ENCODE measurements at regions not wholly inside any gene's neighbourhood (a gene's known extent, or its start where the extent isn't known, plus 50 kb on each side); places are given as distances from the start of the nearest gene placed in this dataset.

DNA sequence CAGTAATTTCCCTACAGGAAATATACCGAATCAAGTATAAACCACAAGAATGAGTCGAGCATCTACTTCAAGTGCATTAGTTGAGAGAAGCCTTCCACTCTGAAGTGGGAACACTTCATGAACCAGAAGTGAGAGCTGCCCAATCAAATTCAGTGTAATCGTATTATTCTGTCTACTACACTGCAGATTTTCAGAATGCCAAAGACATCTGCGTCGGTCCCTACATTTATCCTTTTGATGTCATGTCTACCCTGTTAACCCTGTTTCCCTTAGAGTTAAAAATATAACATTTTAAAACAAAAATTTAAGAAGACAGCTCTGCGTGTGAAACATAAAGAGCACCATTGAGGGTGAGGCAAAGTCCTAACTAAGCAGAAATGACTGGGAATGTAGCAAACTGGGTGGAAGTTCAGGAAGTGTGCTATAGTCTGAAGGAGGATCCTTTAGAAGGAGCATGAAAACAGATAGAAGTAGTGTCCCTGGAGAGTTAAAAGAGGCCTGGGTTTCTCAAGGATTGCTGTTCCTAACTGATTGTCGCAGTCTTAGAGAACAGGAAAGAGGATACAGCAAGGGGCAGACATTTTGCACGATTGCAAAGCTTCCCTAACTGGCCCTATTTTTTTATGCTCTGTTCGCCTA is 291.2 kb downstream of the PTPRC start:
- Histone ChIP-seq H3K27me3 (ENCODE audit: control insufficient read depth, insufficient read depth, low read length) (no peaks in the 10 kb centered on the region), H3K27ac (ENCODE audit: low read length) (no peak overlapping the region), H3K4me3 (ENCODE audit: low read length) (no peak overlapping the region), H3K36me3 (ENCODE audit: control insufficient read depth, insufficient read depth, low read length) (no peaks in the 10 kb centered on the region), H3K4me1 (ENCODE audit: control insufficient read depth, insufficient read depth, low read length) (no peaks in the 10 kb centered on the region), H3K9me3 (ENCODE audit: control insufficient read depth, insufficient read depth, low read length) (no peaks in the 10 kb centered on the region)
- no peak for DNase-seq (ENCODE audit: low read depth, low spot score)
- no CpG with 5 or more reads among the region's 9 CpGs for WGBS (ENCODE audit: insufficient coverage, insufficient read length)

DNA sequence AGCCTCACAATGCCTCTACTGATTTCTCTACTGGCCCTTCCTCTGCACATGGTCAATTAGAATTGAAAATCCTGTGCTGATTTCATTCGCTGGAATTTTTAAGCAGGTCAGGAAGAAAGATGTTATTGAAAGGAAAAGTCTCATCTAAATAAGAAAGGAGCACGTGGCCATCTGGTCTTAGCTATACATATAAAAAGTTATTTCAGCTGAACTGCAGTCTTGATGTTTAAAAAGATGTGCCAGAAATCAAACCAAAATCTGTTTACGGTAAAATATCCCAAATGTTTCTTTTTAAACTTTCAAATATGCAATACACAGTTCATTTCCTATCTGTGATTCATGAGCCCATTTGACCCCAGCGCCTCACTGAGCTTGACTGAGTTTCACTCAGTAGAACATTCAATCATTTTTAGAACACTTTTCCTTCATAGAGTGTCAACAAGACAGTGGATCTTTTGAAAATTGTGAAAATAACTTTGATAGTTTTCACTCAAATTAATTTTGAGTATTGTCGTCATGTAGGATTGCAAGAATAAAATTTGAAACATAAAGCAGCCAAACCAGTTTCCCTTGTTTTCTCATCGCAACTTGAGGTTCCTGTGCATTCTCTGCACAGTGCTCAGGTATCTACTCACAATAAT is 293.6 kb downstream of the PTPRC start:
- Histone ChIP-seq H3K36me3 (ENCODE audit: control insufficient read depth, insufficient read depth, low read length) (no peaks in the 10 kb centered on the region), H3K4me3 (ENCODE audit: low read length) (no peak overlapping the region), H3K4me1 (ENCODE audit: control insufficient read depth, insufficient read depth, low read length) (no peaks in the 10 kb centered on the region), H3K27me3 (ENCODE audit: control insufficient read depth, insufficient read depth, low read length) (no peaks in the 10 kb centered on the region), H3K9me3 (ENCODE audit: control insufficient read depth, insufficient read depth, low read length) (no peaks in the 10 kb centered on the region), H3K27ac (ENCODE audit: low read length) (no peak overlapping the region)
- WGBS (ENCODE audit: insufficient coverage, insufficient read length) = no CpG with 5 or more reads among the region's 6 CpGs
- DNase-seq (ENCODE audit: low read depth, low spot score) = no peak

DNA sequence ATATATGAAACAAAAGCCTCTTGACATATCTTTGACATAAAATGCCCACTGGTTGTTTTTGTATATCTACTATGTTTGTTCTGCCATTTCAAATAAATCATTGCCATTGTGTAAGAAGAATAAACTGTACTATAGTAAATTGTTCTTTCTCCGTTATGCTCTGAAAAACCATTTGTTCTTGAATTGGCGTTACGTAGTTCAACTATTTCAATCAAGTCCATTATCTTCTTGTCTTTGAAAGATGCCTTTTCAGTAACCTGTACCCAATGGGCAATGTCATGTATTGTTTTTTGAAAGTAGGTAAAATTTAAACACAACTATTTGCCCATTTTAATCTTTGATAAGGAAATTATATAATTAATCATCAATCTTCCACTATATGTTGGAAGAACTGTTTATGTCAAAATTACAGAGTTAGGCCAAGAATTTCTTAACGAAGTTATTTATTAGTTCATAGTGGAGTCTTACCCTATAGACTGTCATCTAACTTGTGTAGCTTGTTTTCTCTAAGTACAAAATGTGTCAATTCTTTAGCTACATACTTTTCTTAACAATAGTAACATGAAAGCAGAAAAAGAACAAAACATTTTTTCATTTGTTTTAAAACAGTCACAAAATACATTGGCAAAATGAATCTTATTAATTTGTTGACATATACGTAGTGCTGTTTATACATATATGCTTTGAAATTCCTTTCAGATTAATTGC is 294.8 kb downstream of the PTPRC start:
- no peaks in the 10 kb centered on the region for H3K9me3 ChIP-seq (ENCODE audit: control insufficient read depth, insufficient read depth, low read length)
- H3K4me3 ChIP-seq (ENCODE audit: low read length) = no peak overlapping the region
- no CpG with 5 or more reads among the region's 5 CpGs for WGBS (ENCODE audit: insufficient coverage, insufficient read length)
- no peaks in the 10 kb centered on the region for H3K36me3 ChIP-seq (ENCODE audit: control insufficient read depth, insufficient read depth, low read length)
- H3K27me3 ChIP-seq (ENCODE audit: control insufficient read depth, insufficient read depth, low read length) = no peaks in the 10 kb centered on the region
- no peak overlapping the region for H3K27ac ChIP-seq (ENCODE audit: low read length)
- DNase-seq (ENCODE audit: low read depth, low spot score) = no peak
- no peaks in the 10 kb centered on the region for H3K4me1 ChIP-seq (ENCODE audit: control insufficient read depth, insufficient read depth, low read length)

DNA sequence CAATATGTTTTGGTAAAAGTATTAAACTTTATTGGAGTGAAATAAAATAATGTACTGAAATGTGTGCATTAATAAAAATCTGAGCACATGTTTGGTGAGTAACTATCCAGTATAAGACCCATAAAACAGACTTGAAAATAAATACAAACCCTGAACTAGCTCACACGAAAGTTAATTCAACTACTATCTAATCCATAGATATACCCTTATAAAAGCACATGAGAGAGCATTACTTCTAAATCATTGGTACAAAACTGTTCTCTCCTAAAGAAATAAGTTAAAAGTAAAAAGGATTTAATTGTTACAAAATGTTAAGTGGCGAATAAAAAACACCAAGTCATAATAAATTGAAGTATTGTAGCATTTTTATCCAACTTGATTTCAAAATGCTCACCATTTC is 295.6 kb downstream of the PTPRC start:
- DNase-seq (ENCODE audit: low read depth, low spot score) = no peak
- H3K4me3 ChIP-seq (ENCODE audit: low read length) = no peak overlapping the region
- no peak overlapping the region for H3K27ac ChIP-seq (ENCODE audit: low read length)
- no peaks in the 10 kb centered on the region for H3K27me3 ChIP-seq (ENCODE audit: control insufficient read depth, insufficient read depth, low read length)
- no peaks in the 10 kb centered on the region for H3K36me3 ChIP-seq (ENCODE audit: control insufficient read depth, insufficient read depth, low read length)
- WGBS (ENCODE audit: insufficient coverage, insufficient read length) = no CpG with 5 or more reads among the region's 2 CpGs
- H3K9me3 ChIP-seq (ENCODE audit: control insufficient read depth, insufficient read depth, low read length) = no peaks in the 10 kb centered on the region
- H3K4me1 ChIP-seq (ENCODE audit: control insufficient read depth, insufficient read depth, low read length) = no peaks in the 10 kb centered on the region

DNA sequence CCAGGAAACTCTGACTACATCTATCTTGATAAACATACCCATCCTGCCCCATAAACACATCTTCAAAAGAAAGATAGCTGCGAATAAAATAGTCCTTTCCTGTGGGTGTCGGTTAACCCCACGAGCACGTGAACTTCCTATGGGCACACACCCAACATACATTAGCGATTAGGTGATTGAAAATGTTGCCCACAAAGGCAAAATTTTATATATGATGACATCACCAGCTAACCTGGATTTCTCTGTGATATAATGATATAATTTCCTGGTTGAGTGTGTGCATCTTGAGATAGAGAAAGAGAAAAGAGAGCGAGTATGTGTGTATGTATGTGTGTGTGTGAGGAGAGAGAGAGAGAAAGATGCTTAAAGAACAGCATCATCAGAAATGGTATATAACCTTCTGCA is 296.1 kb downstream of the PTPRC start:
- Histone ChIP-seq H3K27ac (ENCODE audit: low read length) (no peak overlapping the region), H3K4me3 (ENCODE audit: low read length) (no peak overlapping the region), H3K9me3 (ENCODE audit: control insufficient read depth, insufficient read depth, low read length) (no peaks in the 10 kb centered on the region), H3K27me3 (ENCODE audit: control insufficient read depth, insufficient read depth, low read length) (no peaks in the 10 kb centered on the region), H3K4me1 (ENCODE audit: control insufficient read depth, insufficient read depth, low read length) (no peaks in the 10 kb centered on the region), H3K36me3 (ENCODE audit: control insufficient read depth, insufficient read depth, low read length) (no peaks in the 10 kb centered on the region)
- 100% methylated on average over 1 of the region's 6 CpGs for WGBS (ENCODE audit: insufficient coverage, insufficient read length)
- DNase-seq (ENCODE audit: low read depth, low spot score) = no peak

DNA sequence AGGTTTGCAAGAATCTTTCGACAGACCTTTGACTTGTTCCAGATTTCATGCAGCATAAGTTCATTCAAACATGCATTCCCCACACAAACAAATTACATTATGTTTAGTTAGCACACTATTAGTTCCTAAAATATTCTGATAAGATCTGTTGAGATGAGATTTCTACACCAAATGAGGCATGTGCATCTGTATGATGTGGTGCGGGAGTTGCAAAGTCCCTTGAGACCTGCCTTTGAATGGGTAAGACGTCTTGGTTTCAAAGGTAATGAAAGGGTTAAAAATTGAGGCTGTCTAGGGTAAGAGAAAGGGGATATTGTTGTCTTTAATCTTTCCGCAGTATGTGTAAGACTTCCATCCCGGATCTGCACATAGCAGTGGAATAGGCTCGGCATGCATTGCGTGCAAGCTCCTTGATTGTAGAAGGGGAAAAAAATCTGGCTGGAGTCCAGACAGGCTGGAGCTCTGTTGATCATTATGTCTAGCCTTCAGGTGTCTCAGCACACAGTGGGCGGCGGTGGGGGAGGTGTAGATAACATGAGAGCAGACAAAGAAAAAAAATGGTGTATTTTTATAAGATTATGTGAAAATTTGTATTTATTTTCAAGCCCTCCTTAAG is 296.6 kb downstream of the PTPRC start:
- H3K4me1 ChIP-seq (ENCODE audit: control insufficient read depth, insufficient read depth, low read length) = no peaks in the 10 kb centered on the region
- WGBS (ENCODE audit: insufficient coverage, insufficient read length) = no CpG with 5 or more reads among the region's 9 CpGs
- no peak overlapping the region for H3K27ac ChIP-seq (ENCODE audit: low read length)
- DNase-seq (ENCODE audit: low read depth, low spot score) = no peak
- no peak overlapping the region for H3K4me3 ChIP-seq (ENCODE audit: low read length)
- H3K36me3 ChIP-seq (ENCODE audit: control insufficient read depth, insufficient read depth, low read length) = no peaks in the 10 kb centered on the region
- no peaks in the 10 kb centered on the region for H3K9me3 ChIP-seq (ENCODE audit: control insufficient read depth, insufficient read depth, low read length)
- H3K27me3 ChIP-seq (ENCODE audit: control insufficient read depth, insufficient read depth, low read length) = no peaks in the 10 kb centered on the region

DNA sequence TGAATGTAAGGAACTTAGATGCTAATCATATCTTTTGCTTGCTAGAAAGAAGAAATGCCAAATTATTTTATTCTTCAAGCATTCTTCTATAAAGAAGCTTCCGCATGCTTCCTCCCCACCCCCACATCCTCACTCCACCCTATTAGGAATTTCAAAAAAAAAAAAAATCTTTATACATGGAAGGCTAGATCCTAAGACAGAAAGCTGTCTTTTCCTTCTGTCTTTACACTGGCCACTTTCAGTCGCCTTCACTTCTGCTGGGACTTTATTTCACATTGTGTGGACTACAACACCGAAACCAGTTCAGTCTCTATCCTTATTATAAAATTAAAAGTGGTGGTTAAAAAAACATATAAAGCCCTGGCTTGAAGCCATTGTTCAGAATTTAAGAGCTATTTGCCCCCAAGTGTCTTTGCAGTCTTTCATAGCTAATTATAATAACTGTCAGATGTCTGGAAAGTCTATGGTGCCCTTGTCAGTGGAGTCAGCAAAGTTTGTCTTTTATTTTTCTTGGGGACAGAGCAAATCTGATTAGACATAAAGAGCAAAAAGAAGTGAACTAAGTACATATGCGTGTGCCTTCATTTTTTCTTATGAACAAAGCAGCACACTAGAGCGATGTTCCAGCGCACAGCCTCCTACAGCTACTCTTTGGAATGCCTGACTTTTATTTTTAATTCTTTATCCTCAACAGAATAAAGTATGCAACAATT is 297.7 kb downstream of the PTPRC start:
- Histone ChIP-seq H3K27me3 (ENCODE audit: control insufficient read depth, insufficient read depth, low read length) (no peaks in the 10 kb centered on the region), H3K9me3 (ENCODE audit: control insufficient read depth, insufficient read depth, low read length) (no peaks in the 10 kb centered on the region), H3K36me3 (ENCODE audit: control insufficient read depth, insufficient read depth, low read length) (no peaks in the 10 kb centered on the region), H3K4me1 (ENCODE audit: control insufficient read depth, insufficient read depth, low read length) (no peaks in the 10 kb centered on the region), H3K27ac (ENCODE audit: low read length) (no peak overlapping the region), H3K4me3 (ENCODE audit: low read length) (no peak overlapping the region)
- no CpG with 5 or more reads among the region's 6 CpGs for WGBS (ENCODE audit: insufficient coverage, insufficient read length)
- no peak for DNase-seq (ENCODE audit: low read depth, low spot score)

DNA sequence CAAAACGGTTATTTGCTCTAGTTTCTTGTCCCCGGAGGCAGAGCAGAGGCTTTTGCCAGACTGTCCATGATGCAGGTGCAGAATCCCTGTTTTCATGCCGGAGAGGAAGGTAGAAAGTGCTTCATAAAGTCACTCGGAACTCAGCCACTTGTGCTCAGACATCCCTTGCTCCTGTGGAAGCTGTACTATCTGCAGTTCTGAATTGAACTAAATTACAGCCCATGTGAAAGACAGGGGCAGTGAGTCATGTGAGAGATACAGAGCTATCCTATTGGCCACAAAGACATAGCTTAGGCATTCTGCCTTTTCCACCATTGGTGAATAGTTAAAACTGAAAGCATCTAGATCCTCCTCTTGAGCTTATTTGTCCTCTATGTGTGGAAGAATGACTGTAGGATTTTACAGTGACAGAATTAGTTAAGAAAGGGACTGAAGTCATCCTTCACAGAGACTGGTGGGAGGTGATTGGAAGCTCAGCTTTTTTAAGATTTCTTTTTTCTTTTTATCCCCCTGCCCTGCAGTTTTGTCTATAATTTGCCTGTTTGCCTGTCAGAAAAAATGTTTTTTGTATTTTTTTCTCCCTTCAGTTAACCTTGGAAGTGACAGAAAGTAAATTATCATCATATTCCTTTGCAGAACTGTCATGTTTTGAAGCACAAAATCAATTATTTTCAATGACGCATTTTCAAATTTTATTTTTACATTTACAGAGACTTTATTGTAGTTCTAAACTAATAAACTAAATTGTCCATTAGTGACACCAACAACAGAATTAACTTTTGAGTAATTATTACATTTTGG is 298.6 kb downstream of the PTPRC start:
- Histone ChIP-seq H3K27ac (ENCODE audit: low read length) (no peak overlapping the region), H3K9me3 (ENCODE audit: control insufficient read depth, insufficient read depth, low read length) (no peaks in the 10 kb centered on the region), H3K4me3 (ENCODE audit: low read length) (no peak overlapping the region), H3K4me1 (ENCODE audit: control insufficient read depth, insufficient read depth, low read length) (no peaks in the 10 kb centered on the region), H3K27me3 (ENCODE audit: control insufficient read depth, insufficient read depth, low read length) (no peaks in the 10 kb centered on the region), H3K36me3 (ENCODE audit: control insufficient read depth, insufficient read depth, low read length) (no peaks in the 10 kb centered on the region)
- no CpG with 5 or more reads among the region's 5 CpGs for WGBS (ENCODE audit: insufficient coverage, insufficient read length)
- no peak for DNase-seq (ENCODE audit: low read depth, low spot score)

DNA sequence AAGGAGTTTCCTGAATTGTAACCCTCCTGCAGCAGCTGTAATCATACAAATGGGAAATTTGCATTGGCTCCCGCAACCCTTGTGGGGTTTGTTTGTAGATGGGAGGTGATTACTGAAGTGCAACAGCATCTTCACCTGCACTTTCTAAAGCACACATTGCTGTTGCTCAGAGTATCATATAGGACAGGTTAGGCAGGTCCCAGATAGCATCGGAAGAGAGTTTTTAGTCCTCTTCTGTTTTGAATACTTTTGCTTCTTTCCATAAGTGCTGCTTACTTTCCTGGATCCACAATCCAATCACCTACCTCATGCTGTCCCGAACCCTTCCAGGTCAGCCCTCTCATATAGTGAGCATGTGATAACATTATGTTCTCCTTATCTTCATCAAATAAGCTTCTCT is 300.4 kb downstream of the PTPRC start:
- no peak overlapping the region for H3K4me3 ChIP-seq (ENCODE audit: low read length)
- no peaks in the 10 kb centered on the region for H3K27me3 ChIP-seq (ENCODE audit: control insufficient read depth, insufficient read depth, low read length)
- WGBS (ENCODE audit: insufficient coverage, insufficient read length) = no CpG with 5 or more reads among the region's 3 CpGs
- DNase-seq (ENCODE audit: low read depth, low spot score) = no peak
- no peaks in the 10 kb centered on the region for H3K36me3 ChIP-seq (ENCODE audit: control insufficient read depth, insufficient read depth, low read length)
- no peak overlapping the region for H3K27ac ChIP-seq (ENCODE audit: low read length)
- H3K9me3 ChIP-seq (ENCODE audit: control insufficient read depth, insufficient read depth, low read length) = no peaks in the 10 kb centered on the region
- H3K4me1 ChIP-seq (ENCODE audit: control insufficient read depth, insufficient read depth, low read length) = no peaks in the 10 kb centered on the region
